HepG2 (cell line): ENCODE measurements at regions not wholly inside any gene's neighbourhood (a gene's known extent, or its start where the extent isn't known, plus 50 kb on each side); places are given as distances from the start of the nearest gene placed in this dataset.

Experiments
- FOXA1 ChIP-seq, 2 experiments: fragments of 450-650 bp in 1 of 2; sonication (generic) in 1 of 2; formaldehyde crosslinking in 1 of 2; IDR thresholded peaks; 2 replicates each; pipeline versions ENCODE4 v1.4.0 to v1.6.1; 2016 to 2020; ENCODE audit warnings: missing genetic modification reagents in 1 of 2
- MAFG ChIP-seq: sonication (generic); formaldehyde crosslinking; IDR thresholded peaks from 2 replicates; pipeline ENCODE4 v1.5.1; 2020; ENCODE audit warnings: mild to moderate bottlenecking, missing genetic modification reagents
- NCOA1 ChIP-seq: sonication (generic); formaldehyde crosslinking; IDR thresholded peaks from 2 replicates; pipeline ENCODE4 v1.9.0; 2021; ENCODE audit warnings: missing genetic modification reagents
- RXRA ChIP-seq: sonication (generic); formaldehyde crosslinking; IDR thresholded peaks from 2 replicates; pipeline ENCODE4 v1.5.1; 2020; ENCODE audit warnings: missing genetic modification reagents
- SMAD3 ChIP-seq: sonication (generic); formaldehyde crosslinking; IDR thresholded peaks from 2 replicates; pipeline ENCODE4 v1.4.0; 2020; ENCODE audit warnings: missing genetic modification reagents
- TF ChIP-seq, protein P1 (sequence below), 2 experiments: fragments of 450-650 bp in 1 of 2; sonication (generic) in 1 of 2; formaldehyde crosslinking in 1 of 2; IDR thresholded peaks; 2 replicates each; pipeline versions ENCODE4 v1.6.1 to v1.8.0; 2016 to 2022; ENCODE audit warnings: antibody characterized with exemption in 1 of 2, mild to moderate bottlenecking in 1 of 2, missing genetic modification reagents in 1 of 2
- TF ChIP-seq, protein P2 (sequence below): sonication (generic); formaldehyde crosslinking; IDR thresholded peaks from one replicate; pipeline ENCODE4 v1.5.1; 2020; ENCODE audit warnings: mild to moderate bottlenecking, missing genetic modification reagents; ENCODE audit errors: not compliant biosample characterization
- TF ChIP-seq, protein P3 (sequence below): sonication (generic); formaldehyde crosslinking; IDR thresholded peaks from 2 replicates; pipeline ENCODE4 v1.5.0; 2020; ENCODE audit warnings: missing genetic modification reagents, mild to moderate bottlenecking, borderline replicate concordance

DNA sequence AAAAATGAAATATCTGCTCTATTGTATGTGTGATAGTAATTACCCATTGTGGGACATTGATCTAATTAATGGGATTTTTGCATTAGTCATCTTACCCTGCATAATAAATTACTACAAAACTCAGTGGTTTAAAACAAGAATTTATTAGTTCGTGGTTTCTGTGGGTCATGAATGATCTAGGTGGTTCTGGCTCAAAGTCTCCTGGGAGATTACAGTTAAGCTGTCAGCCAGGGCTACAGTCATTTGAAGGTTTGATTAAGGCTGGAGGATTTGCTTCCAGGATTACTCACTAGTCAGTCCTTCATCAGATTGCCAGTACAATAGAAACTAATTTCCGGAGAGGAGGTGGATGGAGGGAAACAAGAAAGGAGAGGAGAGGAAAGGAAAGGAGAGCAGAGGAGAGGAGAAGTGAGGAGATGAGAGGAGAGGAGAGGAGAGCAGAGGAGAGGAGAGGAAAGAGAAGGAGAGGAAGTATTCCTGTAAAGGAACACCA is 60.4 kb upstream of the TNFSF4 start (continued):
- TF ChIP-seq, protein P1, sequence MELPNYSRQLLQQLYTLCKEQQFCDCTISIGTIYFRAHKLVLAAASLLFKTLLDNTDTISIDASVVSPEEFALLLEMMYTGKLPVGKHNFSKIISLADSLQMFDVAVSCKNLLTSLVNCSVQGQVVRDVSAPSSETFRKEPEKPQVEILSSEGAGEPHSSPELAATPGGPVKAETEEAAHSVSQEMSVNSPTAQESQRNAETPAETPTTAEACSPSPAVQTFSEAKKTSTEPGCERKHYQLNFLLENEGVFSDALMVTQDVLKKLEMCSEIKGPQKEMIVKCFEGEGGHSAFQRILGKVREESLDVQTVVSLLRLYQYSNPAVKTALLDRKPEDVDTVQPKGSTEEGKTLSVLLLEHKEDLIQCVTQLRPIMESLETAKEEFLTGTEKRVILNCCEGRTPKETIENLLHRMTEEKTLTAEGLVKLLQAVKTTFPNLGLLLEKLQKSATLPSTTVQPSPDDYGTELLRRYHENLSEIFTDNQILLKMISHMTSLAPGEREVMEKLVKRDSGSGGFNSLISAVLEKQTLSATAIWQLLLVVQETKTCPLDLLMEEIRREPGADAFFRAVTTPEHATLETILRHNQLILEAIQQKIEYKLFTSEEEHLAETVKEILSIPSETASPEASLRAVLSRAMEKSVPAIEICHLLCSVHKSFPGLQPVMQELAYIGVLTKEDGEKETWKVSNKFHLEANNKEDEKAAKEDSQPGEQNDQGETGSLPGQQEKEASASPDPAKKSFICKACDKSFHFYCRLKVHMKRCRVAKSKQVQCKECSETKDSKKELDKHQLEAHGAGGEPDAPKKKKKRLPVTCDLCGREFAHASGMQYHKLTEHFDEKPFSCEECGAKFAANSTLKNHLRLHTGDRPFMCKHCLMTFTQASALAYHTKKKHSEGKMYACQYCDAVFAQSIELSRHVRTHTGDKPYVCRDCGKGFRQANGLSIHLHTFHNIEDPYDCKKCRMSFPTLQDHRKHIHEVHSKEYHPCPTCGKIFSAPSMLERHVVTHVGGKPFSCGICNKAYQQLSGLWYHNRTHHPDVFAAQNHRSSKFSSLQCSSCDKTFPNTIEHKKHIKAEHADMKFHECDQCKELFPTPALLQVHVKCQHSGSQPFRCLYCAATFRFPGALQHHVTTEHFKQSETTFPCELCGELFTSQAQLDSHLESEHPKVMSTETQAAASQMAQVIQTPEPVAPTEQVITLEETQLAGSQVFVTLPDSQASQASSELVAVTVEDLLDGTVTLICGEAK (IDR thresholded peaks at IDR 0.05) = no peak
- TF ChIP-seq, protein P1 (CRISPR knock-in tag; IDR thresholded peaks at IDR 0.05) = no peak
- TF ChIP-seq MAFG (CRISPR knock-in tag) (no peak), NCOA1 (CRISPR knock-in tag) (no peak), SMAD3 (CRISPR knock-in tag) (no peak), FOXA1 (IDR thresholded peaks at IDR 0.05) (no peak), FOXA1 (CRISPR knock-in tag; IDR thresholded peaks at IDR 0.05) (no peak), RXRA (CRISPR knock-in tag) (no peak)
- TF ChIP-seq, protein P2, sequence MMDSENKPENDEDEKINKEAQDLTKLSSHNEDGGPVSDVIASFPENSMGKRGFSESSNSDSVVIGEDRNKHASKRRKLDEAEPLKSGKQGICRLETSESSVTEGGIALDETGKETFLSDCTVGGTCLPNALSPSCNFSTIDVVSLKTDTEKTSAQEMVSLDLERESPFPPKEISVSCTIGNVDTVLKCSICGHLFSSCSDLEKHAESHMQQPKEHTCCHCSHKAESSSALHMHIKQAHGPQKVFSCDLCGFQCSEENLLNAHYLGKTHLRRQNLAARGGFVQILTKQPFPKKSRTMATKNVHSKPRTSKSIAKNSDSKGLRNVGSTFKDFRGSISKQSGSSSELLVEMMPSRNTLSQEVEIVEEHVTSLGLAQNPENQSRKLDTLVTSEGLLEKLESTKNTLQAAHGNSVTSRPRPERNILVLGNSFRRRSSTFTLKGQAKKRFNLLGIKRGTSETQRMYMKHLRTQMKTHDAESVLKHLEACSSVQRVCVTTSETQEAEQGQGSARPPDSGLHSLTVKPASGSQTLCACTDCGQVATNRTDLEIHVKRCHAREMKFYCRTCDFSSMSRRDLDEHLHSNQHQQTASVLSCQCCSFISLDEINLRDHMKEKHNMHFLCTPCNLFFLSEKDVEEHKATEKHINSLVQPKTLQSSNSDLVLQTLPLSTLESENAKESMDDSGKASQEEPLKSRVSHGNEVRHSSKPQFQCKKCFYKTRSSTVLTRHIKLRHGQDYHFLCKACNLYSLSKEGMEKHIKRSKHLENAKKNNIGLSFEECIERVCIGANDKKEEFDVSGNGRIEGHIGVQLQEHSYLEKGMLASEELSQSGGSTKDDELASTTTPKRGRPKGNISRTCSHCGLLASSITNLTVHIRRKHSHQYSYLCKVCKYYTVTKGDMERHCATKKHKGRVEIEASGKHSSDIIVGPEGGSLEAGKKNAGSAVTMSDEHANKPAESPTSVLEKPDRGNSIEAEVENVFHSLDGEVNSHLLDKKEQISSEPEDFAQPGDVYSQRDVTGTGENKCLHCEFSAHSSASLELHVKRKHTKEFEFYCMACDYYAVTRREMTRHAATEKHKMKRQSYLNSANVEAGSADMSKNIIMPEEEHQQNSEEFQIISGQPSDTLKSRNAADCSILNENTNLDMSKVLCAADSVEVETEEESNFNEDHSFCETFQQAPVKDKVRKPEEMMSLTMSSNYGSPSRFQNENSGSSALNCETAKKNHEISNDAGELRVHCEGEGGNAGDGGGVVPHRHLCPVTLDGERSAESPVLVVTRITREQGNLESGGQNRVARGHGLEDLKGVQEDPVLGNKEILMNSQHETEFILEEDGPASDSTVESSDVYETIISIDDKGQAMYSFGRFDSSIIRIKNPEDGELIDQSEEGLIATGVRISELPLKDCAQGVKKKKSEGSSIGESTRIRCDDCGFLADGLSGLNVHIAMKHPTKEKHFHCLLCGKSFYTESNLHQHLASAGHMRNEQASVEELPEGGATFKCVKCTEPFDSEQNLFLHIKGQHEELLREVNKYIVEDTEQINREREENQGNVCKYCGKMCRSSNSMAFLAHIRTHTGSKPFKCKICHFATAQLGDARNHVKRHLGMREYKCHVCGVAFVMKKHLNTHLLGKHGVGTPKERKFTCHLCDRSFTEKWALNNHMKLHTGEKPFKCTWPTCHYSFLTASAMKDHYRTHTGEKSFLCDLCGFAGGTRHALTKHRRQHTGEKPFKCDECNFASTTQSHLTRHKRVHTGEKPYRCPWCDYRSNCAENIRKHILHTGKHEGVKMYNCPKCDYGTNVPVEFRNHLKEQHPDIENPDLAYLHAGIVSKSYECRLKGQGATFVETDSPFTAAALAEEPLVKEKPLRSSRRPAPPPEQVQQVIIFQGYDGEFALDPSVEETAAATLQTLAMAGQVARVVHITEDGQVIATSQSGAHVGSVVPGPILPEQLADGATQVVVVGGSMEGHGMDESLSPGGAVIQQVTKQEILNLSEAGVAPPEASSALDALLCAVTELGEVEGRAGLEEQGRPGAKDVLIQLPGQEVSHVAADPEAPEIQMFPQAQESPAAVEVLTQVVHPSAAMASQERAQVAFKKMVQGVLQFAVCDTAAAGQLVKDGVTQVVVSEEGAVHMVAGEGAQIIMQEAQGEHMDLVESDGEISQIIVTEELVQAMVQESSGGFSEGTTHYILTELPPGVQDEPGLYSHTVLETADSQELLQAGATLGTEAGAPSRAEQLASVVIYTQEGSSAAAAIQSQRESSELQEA (CRISPR knock-in tag) = no peak
- TF ChIP-seq, protein P3, sequence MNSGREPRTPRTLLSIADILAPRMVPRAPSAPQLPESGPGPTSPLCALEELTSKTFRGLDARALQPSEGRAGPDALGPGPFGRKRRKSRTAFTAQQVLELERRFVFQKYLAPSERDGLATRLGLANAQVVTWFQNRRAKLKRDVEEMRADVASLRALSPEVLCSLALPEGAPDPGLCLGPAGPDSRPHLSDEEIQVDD = no peak
- TF ChIP-seq, all 625 proteins: peak for 0
